RCC 7860 (cell line): ENCODE measurements at regions not wholly inside any gene's neighbourhood (a gene's known extent, or its start where the extent isn't known, plus 50 kb on each side); places are given as distances from the start of the nearest gene placed in this dataset.
A peak's percentile ranks its signal among the peaks of the same experiment; 100 is the strongest.

ENCODE experiments used
- DNase-seq: peaks from one replicate; pipeline ENCODE4 v3.0.0-alpha.2; 2015; ENCODE audit warnings: low spot score
- FAIRE-seq: peaks from 2 replicates; lab custom pipeline; 2012; peaks lifted over from hg19 to GRCh38; lab: Jason Lieb, UNC

- FAIRE-seq (no peak), DNase-seq (peak; percentile 7)
Measured at GRCh38 chr1:34590211-34590623, 164.6 kb upstream of the GJB5 start.

GRCh38 chr1:34591751-34592629, 162.9 kb upstream of the GJB5 start:
- DNase-seq (no peak), FAIRE-seq (no peak)

GRCh38 chr1:34597877-34598514, 156.9 kb upstream of the GJB5 start:
- FAIRE-seq (no peak), DNase-seq (peak; percentile 23)

GRCh38 chr1:34602907-34603306, 151.9 kb upstream of the GJB5 start:
- FAIRE-seq (no peak), DNase-seq (no peak)

- DNase-seq (no peak), FAIRE-seq (no peak)
Measured at GRCh38 chr1:34603594-34603993, 151.3 kb upstream of the GJB5 start.

- no peak for FAIRE-seq
- no peak for DNase-seq
Measured at GRCh38 chr1:34606504-34606903, 148.3 kb upstream of the GJB5 start.

- DNase-seq, result no peak
- no peak for FAIRE-seq
Measured at GRCh38 chr1:34610063-34610462, 144.8 kb upstream of the GJB5 start.

- FAIRE-seq (no peak), DNase-seq (no peak)
Measured at GRCh38 chr1:34611571-34611970, 143.3 kb upstream of the GJB5 start.

- FAIRE-seq (no peak), DNase-seq (no peak)
Measured at GRCh38 chr1:34612091-34612827, 142.6 kb upstream of the GJB5 start.

- DNase-seq, result no peak
- FAIRE-seq, result no peak
Measured at GRCh38 chr1:34617321-34618118, 137.3 kb upstream of the GJB5 start.

- no peak for FAIRE-seq
- DNase-seq, result no peak
Measured at GRCh38 chr1:34618381-34618780, 136.5 kb upstream of the GJB5 start.

GRCh38 chr1:34619256-34619655, 135.6 kb upstream of the GJB5 start:
- FAIRE-seq (no peak), DNase-seq (no peak)

GRCh38 chr1:34621916-34622315, 132.9 kb upstream of the GJB5 start:
- DNase-seq, result no peak
- FAIRE-seq, result no peak

GRCh38 chr1:34625521-34626015, 129.3 kb upstream of the GJB5 start:
- no peak for FAIRE-seq
- DNase-seq, result no peak

GRCh38 chr1:34627465-34628240, 127.2 kb upstream of the GJB5 start:
- FAIRE-seq (no peak), DNase-seq (no peak)

- FAIRE-seq, result no peak
Measured at GRCh38 chr1:34631126-34631525, 123.7 kb upstream of the GJB5 start.

GRCh38 chr1:34639701-34640100, 115.1 kb upstream of the GJB5 start:
- FAIRE-seq, result no peak
- no peak for DNase-seq

More at GRCh38 chr1:34631126-34631525, 123.7 kb upstream of the GJB5 start:
- DNase-seq, result no peak

- FAIRE-seq (no peak), DNase-seq (no peak)
Measured at GRCh38 chr1:34640654-34641401, 114.0 kb upstream of the GJB5 start.

GRCh38 chr1:34642679-34643078, 112.2 kb upstream of the GJB5 start:
- no peak for FAIRE-seq

More at GRCh38 chr1:34642679-34643078, 112.2 kb upstream of the GJB5 start:
- no peak for DNase-seq
